ENCODE measurements at regions not wholly inside any gene's neighbourhood (a gene's known extent, or its start where the extent isn't known, plus 50 kb on each side); places are given as distances from the start of the nearest gene placed in this dataset.

- Mint-ChIP-seq H3K4me1 (ENCODE audit: low read depth, unreplicated experiment) (peaks cover 12% of the 10 kb centered on the region), H3K4me3 (ENCODE audit: unreplicated experiment) (no peak overlapping the region), H3K9me3 (ENCODE audit: unreplicated experiment) (no peaks in the 10 kb centered on the region), H3K36me3 (ENCODE audit: low read depth, unreplicated experiment) (peaks cover 2% of the 10 kb centered on the region), H3K27me3 (ENCODE audit: low read depth, unreplicated experiment) (no peaks in the 10 kb centered on the region), H3K27ac (ENCODE audit: unreplicated experiment) (no peak overlapping the region)
- Histone ChIP-seq H3K4me1 (ENCODE audit: insufficient read depth, low read length) (peaks cover 18% of the 10 kb centered on the region), H3K9ac (ENCODE audit: low read length) (no peak overlapping the region), H3K79me2 (ENCODE audit: insufficient read depth, low read length) (peaks cover 9% of the 10 kb centered on the region), H4K20me1 (ENCODE audit: insufficient read depth, low read length) (no peaks in the 10 kb centered on the region), H2AFZ (ENCODE audit: low read depth, low read length) (no peak overlapping the region), H3K4me2 (ENCODE audit: low read length) (no peak overlapping the region), H3K4me3 (ENCODE audit: insufficient read depth, low read depth, low read length) (no peak overlapping the region), H3K27ac (ENCODE audit: low read depth, low read length) (no peak overlapping the region), H3K36me3 (ENCODE audit: insufficient read depth, low read length) (no peaks in the 10 kb centered on the region), H3K9me3 (ENCODE audit: insufficient read depth, low read depth, low read length) (no peaks in the 10 kb centered on the region), H3K27me3 (ENCODE audit: insufficient read depth, low read length) (no peaks in the 10 kb centered on the region)
- DNase-seq (ENCODE audit: low read depth) (no peak), FAIRE-seq (no peak)
- no peak for TF ChIP-seq EZH2 (IDR thresholded peaks at IDR 0.05; ENCODE audit: insufficient read depth, low read length)
- TF ChIP-seq CTCF (IDR thresholded peaks at IDR 0.05; ENCODE audit: insufficient read depth, low read depth, low read length), result no peak
Observed at GRCh38 chr6:27136978-27137814, 110.3 kb upstream of the PRSS16 start.

- H3K9me3 ChIP-seq (ENCODE audit: insufficient read depth, low read depth, low read length), result no peaks in the 10 kb centered on the region
- TF ChIP-seq EZH2 (IDR thresholded peaks at IDR 0.05; ENCODE audit: insufficient read depth, low read length) (no peak), CTCF (IDR thresholded peaks at IDR 0.05; ENCODE audit: insufficient read depth, low read depth, low read length) (no peak)
- no peaks in the 10 kb centered on the region for H4K20me1 ChIP-seq (ENCODE audit: insufficient read depth, low read length)
- no peak overlapping the region for H3K4me2 ChIP-seq (ENCODE audit: low read length)
- H3K27ac ChIP-seq (ENCODE audit: low read depth, low read length), result no peak overlapping the region
- H3K4me3 ChIP-seq (ENCODE audit: insufficient read depth, low read depth, low read length), result no peak overlapping the region
- peaks cover 18% of the 10 kb centered on the region for H3K4me1 ChIP-seq (ENCODE audit: insufficient read depth, low read length)
- DNase-seq (ENCODE audit: low read depth), result no peak
- H2AFZ ChIP-seq (ENCODE audit: low read depth, low read length), result no peak overlapping the region
- Mint-ChIP-seq H3K27ac (ENCODE audit: unreplicated experiment) (no peak overlapping the region), H3K4me1 (ENCODE audit: low read depth, unreplicated experiment) (peaks cover 14% of the 10 kb centered on the region), H3K9me3 (ENCODE audit: unreplicated experiment) (no peaks in the 10 kb centered on the region), H3K27me3 (ENCODE audit: low read depth, unreplicated experiment) (no peaks in the 10 kb centered on the region), H3K36me3 (ENCODE audit: low read depth, unreplicated experiment) (peaks cover 2% of the 10 kb centered on the region), H3K4me3 (ENCODE audit: unreplicated experiment) (no peak overlapping the region)
- H3K9ac ChIP-seq (ENCODE audit: low read length), result no peak overlapping the region
- no peak for FAIRE-seq
- no peaks in the 10 kb centered on the region for H3K36me3 ChIP-seq (ENCODE audit: insufficient read depth, low read length)
- no peaks in the 10 kb centered on the region for H3K27me3 ChIP-seq (ENCODE audit: insufficient read depth, low read length)
- peaks cover 10% of the 10 kb centered on the region for H3K79me2 ChIP-seq (ENCODE audit: insufficient read depth, low read length)
Observed at GRCh38 chr6:27138406-27138805, 109.1 kb upstream of the PRSS16 start.

All from astrocyte (in vitro differentiated cells and primary cell).